ENCODE measurements at regions not wholly inside any gene's neighbourhood (a gene's known extent, or its start where the extent isn't known, plus 50 kb on each side); places are given as distances from the start of the nearest gene placed in this dataset.

DNA sequence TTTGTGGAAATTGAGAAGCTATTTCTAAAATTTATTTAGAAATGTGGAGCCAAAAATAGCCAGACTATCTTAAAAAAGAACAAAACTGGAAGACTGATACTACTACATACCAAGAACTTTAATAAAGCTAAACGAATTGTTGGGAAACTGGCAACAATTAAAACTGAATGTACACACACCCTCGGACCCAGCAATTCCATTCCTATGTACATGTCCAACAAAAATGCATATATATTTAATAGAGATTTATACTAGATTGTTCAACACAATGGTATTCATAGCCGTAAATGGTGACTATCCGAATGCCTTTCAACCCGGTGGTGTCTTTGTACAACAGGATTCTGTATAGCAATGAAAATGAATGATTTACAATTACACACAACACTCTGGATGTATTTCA, 136.5 kb upstream of the RASGRP1 start:
- H3K9me3 ChIP-seq (ENCODE audit: control insufficient read depth in 2 of 2, insufficient read depth in 1 of 2, low read depth in 1 of 2, low read length in 1 of 2): peaks cover 0 to 2% of the 10 kb centered on the region in 2 donors
- no peaks in the 10 kb centered on the region for H3K27me3 ChIP-seq (ENCODE audit: control insufficient read depth in 3 of 3, insufficient read depth in 3 of 3, low read length in 3 of 3)
- no peaks in the 10 kb centered on the region for H3K36me3 ChIP-seq (ENCODE audit: control insufficient read depth in 3 of 3, insufficient read depth in 2 of 3, low read depth in 1 of 3, low read length in 3 of 3)
- H3K4me3 ChIP-seq (ENCODE audit: low read depth in 1 of 3, low read length in 3 of 3): no peak overlapping the region
- H3K27ac ChIP-seq (ENCODE audit: low read depth in 1 of 3, low read length in 2 of 3): no peak overlapping the region
- H3K4me1 ChIP-seq (ENCODE audit: control insufficient read depth in 3 of 3, insufficient read depth in 2 of 3, low read depth in 1 of 3, low read length in 2 of 3): peaks cover 3 to 25% (median 4%) of the 10 kb centered on the region in 3 donors
- FAIRE-seq: no peak
- WGBS, 3 donors: 84 to 91% (median 86%) methylated on average over 5 of the region's 5 CpGs
- no peak for DNase-seq

DNA sequence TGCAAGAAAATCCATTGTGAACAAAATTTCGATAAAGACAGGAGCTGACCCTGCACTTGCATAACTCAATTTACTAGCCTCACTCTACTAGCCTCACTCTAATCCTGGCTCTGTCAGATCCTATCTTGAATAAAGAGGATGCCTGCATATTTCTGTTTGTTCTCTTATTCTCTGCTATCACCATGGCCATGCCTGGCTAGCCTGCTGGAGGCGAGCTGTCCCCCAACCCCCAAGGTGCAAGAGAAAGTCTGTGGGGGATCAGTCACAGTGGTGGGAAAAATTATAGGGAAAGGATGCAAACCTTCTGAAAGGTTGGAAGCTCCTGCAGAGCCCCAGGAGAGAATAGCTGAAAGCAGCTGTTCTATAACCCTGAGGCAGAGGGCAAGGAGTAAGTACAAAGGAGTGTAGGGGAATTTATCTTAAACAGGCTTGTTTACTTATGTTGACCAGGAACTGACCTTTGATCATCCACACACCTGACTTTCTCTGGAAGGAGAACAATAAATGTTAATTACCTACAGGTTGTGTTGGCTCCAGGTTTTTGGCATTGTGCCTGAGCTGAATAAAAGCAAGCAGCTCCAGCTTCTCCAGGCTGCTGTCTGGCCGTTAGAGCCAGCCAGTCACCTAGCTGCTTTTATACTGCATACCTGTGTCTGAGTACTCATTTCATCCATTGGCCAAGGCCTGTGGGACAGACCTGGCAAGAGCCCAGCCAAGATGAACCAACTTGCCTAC, 137.7 kb upstream of the RASGRP1 start:
- Histone ChIP-seq H3K4me1 (ENCODE audit: control insufficient read depth in 3 of 3, insufficient read depth in 2 of 3, low read depth in 1 of 3, low read length in 2 of 3) (peaks cover 3 to 25% (median 4%) of the 10 kb centered on the region in 3 donors), H3K27me3 (ENCODE audit: control insufficient read depth in 3 of 3, insufficient read depth in 3 of 3, low read length in 3 of 3) (no peaks in the 10 kb centered on the region), H3K36me3 (ENCODE audit: control insufficient read depth in 3 of 3, insufficient read depth in 2 of 3, low read depth in 1 of 3, low read length in 3 of 3) (no peaks in the 10 kb centered on the region), H3K9me3 (ENCODE audit: control insufficient read depth in 2 of 2, insufficient read depth in 1 of 2, low read depth in 1 of 2, low read length in 1 of 2) (peaks cover 0 to 2% of the 10 kb centered on the region in 2 donors), H3K4me3 (ENCODE audit: low read depth in 1 of 3, low read length in 3 of 3) (no peak overlapping the region), H3K27ac (ENCODE audit: low read depth in 1 of 3, low read length in 2 of 3) (peak overlapping the region in 1 of 3 donors; percentile 21)
- WGBS, 3 donors: 23 to 53% (median 31%) methylated on average over 3 of the region's 3 CpGs
- peak; percentile 96 to 99 for DNase-seq
- no peak for FAIRE-seq

DNA sequence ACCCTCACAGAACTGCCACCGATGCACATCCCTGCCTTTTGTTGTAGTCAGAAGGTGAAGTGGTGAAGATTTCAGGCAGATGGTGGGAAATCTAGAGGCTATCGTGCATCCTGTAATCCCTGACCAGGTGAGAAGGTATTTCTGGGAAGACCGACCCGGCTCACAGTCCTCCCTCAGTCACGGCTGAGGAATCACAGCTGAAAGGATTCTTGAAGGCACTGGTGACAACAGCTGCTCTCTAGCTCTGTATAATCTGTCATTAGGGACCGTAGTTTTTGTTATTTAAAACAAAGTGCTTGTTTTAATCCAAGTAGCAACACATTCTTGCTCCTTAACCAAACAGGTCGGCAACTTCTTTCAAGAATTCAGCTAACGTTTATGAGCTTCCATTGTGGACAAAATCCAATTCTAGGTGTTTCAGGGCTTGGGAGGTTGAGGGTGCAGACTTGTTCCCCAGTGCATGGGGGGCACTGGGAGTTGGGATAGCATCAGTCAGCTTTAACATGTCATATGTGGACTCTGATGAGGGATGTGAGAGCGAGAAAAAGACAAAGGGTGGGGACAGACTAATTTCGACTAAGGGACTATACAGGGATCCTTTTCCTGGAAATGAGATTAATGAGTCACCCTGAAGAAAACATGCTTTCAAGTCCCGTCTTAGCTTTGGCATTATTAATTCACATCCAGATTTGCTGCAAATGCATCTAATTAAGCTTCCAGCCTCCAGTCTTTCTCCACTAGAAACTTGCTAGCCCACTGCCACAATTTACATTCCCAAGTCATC, 141.0 kb upstream of the RASGRP1 start:
- H3K9me3 ChIP-seq (ENCODE audit: control insufficient read depth in 2 of 2, insufficient read depth in 1 of 2, low read depth in 1 of 2, low read length in 1 of 2): no peaks in the 10 kb centered on the region
- H3K4me1 ChIP-seq (ENCODE audit: control insufficient read depth in 3 of 3, insufficient read depth in 2 of 3, low read depth in 1 of 3, low read length in 2 of 3): peaks cover 3 to 18% (median 4%) of the 10 kb centered on the region in 3 donors
- WGBS, 3 donors: 22 to 45% (median 36%) methylated on average over 11 of the region's 11 CpGs
- FAIRE-seq (no peak), DNase-seq (no peak)
- no peaks in the 10 kb centered on the region for H3K27me3 ChIP-seq (ENCODE audit: control insufficient read depth in 3 of 3, insufficient read depth in 3 of 3, low read length in 3 of 3)
- no peak overlapping the region for H3K4me3 ChIP-seq (ENCODE audit: low read depth in 1 of 3, low read length in 3 of 3)
- no peaks in the 10 kb centered on the region for H3K36me3 ChIP-seq (ENCODE audit: control insufficient read depth in 3 of 3, insufficient read depth in 2 of 3, low read depth in 1 of 3, low read length in 3 of 3)
- H3K27ac ChIP-seq (ENCODE audit: low read depth in 1 of 3, low read length in 2 of 3): no peak overlapping the region

DNA sequence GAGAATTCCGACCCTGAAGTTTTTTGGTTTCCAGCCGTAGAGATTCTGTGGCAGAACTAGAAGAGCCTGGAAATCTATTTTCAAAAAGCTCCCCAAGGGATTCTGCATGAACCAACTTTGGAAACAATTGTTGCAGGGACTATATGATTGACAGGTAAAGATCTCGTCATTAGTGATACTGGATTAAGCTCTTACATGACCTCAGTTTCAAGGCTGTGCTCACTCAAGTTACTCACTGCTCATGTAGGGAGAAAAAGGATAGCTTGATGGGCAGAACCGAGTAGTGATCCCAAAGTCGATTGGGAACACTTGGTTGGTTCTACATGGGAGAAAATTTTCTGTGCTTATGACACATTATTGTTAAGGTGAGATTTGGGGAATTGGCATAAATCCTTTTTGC, 142.3 kb upstream of the RASGRP1 start:
- Histone ChIP-seq H3K27ac (ENCODE audit: low read depth in 1 of 3, low read length in 2 of 3) (no peak overlapping the region), H3K4me1 (ENCODE audit: control insufficient read depth in 3 of 3, insufficient read depth in 2 of 3, low read depth in 1 of 3, low read length in 2 of 3) (peaks cover 0 to 8% (median 0%) of the 10 kb centered on the region in 3 donors), H3K9me3 (ENCODE audit: control insufficient read depth in 2 of 2, insufficient read depth in 1 of 2, low read depth in 1 of 2, low read length in 1 of 2) (no peaks in the 10 kb centered on the region), H3K36me3 (ENCODE audit: control insufficient read depth in 3 of 3, insufficient read depth in 2 of 3, low read depth in 1 of 3, low read length in 3 of 3) (no peaks in the 10 kb centered on the region), H3K4me3 (ENCODE audit: low read depth in 1 of 3, low read length in 3 of 3) (no peak overlapping the region), H3K27me3 (ENCODE audit: control insufficient read depth in 3 of 3, insufficient read depth in 3 of 3, low read length in 3 of 3) (no peaks in the 10 kb centered on the region)
- WGBS, 3 donors: 76 to 81% (median 77%) methylated on average over 5 of the region's 5 CpGs
- FAIRE-seq: no peak
- no peak for DNase-seq

DNA sequence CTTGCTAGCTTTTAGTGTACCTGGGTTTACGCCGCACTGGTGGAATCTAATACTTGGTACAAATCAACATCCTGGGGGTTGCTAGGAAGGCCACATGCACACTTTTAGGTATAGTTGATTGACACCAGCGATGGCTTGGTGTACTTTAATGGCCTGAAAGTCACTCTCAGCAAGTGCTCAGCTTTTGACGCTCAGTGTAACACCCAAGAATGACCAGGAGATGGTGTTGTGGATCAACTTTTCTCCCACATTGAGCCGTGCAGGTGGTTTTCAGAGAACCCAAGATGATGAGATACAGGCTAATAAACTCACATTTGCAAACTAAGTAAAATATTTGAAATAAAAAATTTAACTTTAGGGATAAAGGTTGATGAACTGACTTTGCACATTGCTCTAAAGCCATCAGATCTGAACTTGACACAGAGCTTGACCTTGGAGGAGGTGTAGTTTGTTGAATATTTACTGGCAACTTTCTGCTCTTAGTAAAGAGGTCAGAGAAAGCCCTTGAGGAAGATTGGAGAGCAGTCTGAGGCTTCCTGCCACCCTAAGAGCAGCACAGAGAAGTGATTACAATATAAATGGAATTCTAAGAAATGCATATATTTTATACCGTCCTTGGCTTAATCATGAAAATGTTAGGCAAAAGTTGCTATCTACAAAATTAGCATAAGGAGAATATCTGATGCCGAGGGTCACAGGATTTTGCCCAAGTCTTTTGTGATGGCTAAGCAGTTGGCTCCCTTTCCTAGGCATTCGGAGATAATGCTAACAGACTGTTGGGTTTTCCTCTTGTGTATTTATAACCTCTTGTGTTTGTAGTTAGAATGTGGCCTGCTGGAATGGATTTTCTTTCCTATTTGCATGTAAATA, 143.4 kb upstream of the RASGRP1 start:
- Histone ChIP-seq H3K27me3 (ENCODE audit: control insufficient read depth in 3 of 3, insufficient read depth in 3 of 3, low read length in 3 of 3) (peaks cover 0 to under 1% (median 0%) of the 10 kb centered on the region in 3 donors), H3K4me3 (ENCODE audit: low read depth in 1 of 3, low read length in 3 of 3) (no peak overlapping the region), H3K36me3 (ENCODE audit: control insufficient read depth in 3 of 3, insufficient read depth in 2 of 3, low read depth in 1 of 3, low read length in 3 of 3) (no peaks in the 10 kb centered on the region), H3K4me1 (ENCODE audit: control insufficient read depth in 3 of 3, insufficient read depth in 2 of 3, low read depth in 1 of 3, low read length in 2 of 3) (no peaks in the 10 kb centered on the region), H3K27ac (ENCODE audit: low read depth in 1 of 3, low read length in 2 of 3) (no peak overlapping the region), H3K9me3 (ENCODE audit: control insufficient read depth in 2 of 2, insufficient read depth in 1 of 2, low read depth in 1 of 2, low read length in 1 of 2) (no peaks in the 10 kb centered on the region)
- peak; percentile 75 for FAIRE-seq
- DNase-seq: peak; percentile 71
- 50 to 54% (median 51%) methylated on average over 8 of the region's 8 CpGs for WGBS, 3 donors

DNA sequence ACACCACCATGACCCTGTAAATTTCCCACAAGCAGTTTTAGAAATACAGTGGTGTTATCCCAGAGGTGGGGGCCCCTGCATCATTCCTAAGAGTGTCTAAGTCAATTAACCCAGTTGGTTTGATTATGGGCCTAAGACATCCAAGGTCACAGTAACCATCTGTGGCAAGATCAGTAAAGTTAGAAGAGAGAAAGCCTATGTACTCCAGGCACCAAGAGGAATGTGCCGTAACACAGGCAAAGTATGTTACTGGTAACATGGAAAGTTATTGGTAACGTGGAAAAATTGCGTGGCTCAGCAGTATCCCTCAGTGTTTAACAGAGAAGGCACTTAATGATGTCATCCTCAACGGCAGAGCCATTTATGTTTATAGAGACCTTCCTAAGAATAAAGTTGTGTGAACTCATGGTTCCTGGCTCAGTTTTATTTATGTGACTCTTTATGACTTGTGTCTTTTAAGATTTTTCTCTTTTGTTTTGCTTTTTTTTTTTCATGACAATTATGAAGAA, 144.1 kb upstream of the RASGRP1 start:
- no peaks in the 10 kb centered on the region for H3K9me3 ChIP-seq (ENCODE audit: control insufficient read depth in 2 of 2, insufficient read depth in 1 of 2, low read depth in 1 of 2, low read length in 1 of 2)
- H3K4me3 ChIP-seq (ENCODE audit: low read depth in 1 of 3, low read length in 3 of 3): no peak overlapping the region
- H3K27me3 ChIP-seq (ENCODE audit: control insufficient read depth in 3 of 3, insufficient read depth in 3 of 3, low read length in 3 of 3): peaks cover 0 to 5% (median 0%) of the 10 kb centered on the region in 3 donors
- DNase-seq (peak in 1 of 2 donors; percentile 37), FAIRE-seq (no peak)
- H3K27ac ChIP-seq (ENCODE audit: low read depth in 1 of 3, low read length in 2 of 3): no peak overlapping the region
- H3K36me3 ChIP-seq (ENCODE audit: control insufficient read depth in 3 of 3, insufficient read depth in 2 of 3, low read depth in 1 of 3, low read length in 3 of 3): no peaks in the 10 kb centered on the region
- WGBS, 3 donors: 68 to 85% (median 80%) methylated on average over 4 of the region's 4 CpGs
- H3K4me1 ChIP-seq (ENCODE audit: control insufficient read depth in 3 of 3, insufficient read depth in 2 of 3, low read depth in 1 of 3, low read length in 2 of 3): no peaks in the 10 kb centered on the region

DNA sequence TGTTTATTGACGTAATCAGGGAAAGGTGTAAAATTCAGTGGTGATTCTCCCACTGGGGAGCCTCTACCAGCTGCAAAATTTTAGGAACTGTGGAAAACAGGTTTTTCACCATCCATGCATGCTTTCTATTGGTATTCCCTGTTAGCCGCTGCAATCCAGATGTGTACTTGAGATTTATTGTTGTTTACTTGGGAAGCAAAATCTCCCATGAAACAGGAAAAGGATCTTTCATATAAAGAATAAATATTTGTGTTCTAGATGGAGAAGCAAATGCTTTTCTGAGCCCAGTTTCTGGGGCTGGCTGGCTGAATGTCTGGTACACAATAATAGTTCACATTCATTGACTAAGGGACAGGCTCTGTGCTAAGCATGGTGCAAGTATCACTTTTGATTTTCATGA, 144.6 kb upstream of the RASGRP1 start:
- WGBS, 3 donors: 85 to 93% (median 90%) methylated on average over 2 of the region's 2 CpGs
- Histone ChIP-seq H3K27me3 (ENCODE audit: control insufficient read depth in 3 of 3, insufficient read depth in 3 of 3, low read length in 3 of 3) (peaks cover 0 to 5% (median 0%) of the 10 kb centered on the region in 3 donors), H3K4me1 (ENCODE audit: control insufficient read depth in 3 of 3, insufficient read depth in 2 of 3, low read depth in 1 of 3, low read length in 2 of 3) (no peaks in the 10 kb centered on the region), H3K9me3 (ENCODE audit: control insufficient read depth in 2 of 2, insufficient read depth in 1 of 2, low read depth in 1 of 2, low read length in 1 of 2) (no peaks in the 10 kb centered on the region), H3K27ac (ENCODE audit: low read depth in 1 of 3, low read length in 2 of 3) (no peak overlapping the region), H3K4me3 (ENCODE audit: low read depth in 1 of 3, low read length in 3 of 3) (no peak overlapping the region), H3K36me3 (ENCODE audit: control insufficient read depth in 3 of 3, insufficient read depth in 2 of 3, low read depth in 1 of 3, low read length in 3 of 3) (no peaks in the 10 kb centered on the region)
- DNase-seq: peak in 1 of 2 donors; percentile 20
- FAIRE-seq: no peak

Data from small intestine (tissue), 7 donors.